ENCODE measurements at regions not wholly inside any gene's neighbourhood (a gene's known extent, or its start where the extent isn't known, plus 50 kb on each side); places are given as distances from the start of the nearest gene placed in this dataset.
A peak's percentile ranks its signal among the peaks of the same experiment; 100 is the strongest.

GRCh38 chr3:72492240-72492639 lies 356.0 kb downstream of the SHQ1 start:
- peaks cover 14% of the 10 kb centered on the region for H3K9me3 Mint-ChIP-seq
- CTCF ChIA-PET, result interaction anchor here (0.6 to 1.9 kb wide), 4 partner anchors 9 to 601 kb away, joined by 3 to 9 read pairs (median 3); no protein-coding TSS in a partner anchor
- no peaks in the 10 kb centered on the region for H3K27me3 Mint-ChIP-seq
- no peak overlapping the region for H3K4me3 Mint-ChIP-seq
- H3K4me1 Mint-ChIP-seq, result peaks cover 7% of the 10 kb centered on the region
- H3K27ac Mint-ChIP-seq, result no peak overlapping the region
- no peak for DNase-seq
- POLR2A ChIA-PET, result no interaction called here
- no peaks in the 10 kb centered on the region for H3K36me3 Mint-ChIP-seq (ENCODE audit: low read depth)

DNA sequence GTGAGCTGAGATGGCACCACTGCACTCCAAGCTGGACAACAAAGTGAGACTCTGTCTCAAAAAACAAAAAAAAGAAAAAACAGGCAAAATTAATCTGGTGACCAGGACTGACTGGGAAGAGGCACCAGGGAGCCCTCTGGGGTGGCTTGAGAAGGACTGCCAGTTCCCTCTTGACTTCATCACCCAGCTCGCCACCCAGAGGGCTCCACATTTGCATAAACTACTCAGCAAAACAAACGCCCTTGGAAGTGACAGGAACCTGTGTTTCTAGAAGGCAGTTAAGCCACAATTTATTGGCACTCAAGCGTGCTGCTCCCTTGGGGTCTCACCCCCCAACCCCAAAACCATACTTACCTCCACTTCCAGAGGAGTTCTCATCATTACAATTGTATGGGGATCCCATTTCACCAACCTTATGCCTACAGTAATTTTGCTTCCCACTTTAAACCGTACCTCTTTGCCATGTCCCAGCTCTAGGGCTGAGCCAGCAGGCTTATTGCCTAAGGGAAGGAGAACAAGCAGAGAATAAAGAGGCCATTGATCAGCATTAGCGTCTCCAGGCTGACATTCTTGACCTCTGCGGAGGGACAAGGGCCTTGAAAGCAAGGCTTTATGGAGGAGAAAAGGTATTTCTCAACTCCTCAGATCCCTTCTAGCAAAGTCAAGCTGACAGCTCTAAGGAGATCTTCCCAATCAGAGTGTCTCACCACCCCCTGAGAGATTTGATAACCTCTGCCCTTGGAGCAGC lies 357.4 kb downstream of the SHQ1 start:
- Mint-ChIP-seq H3K36me3 (ENCODE audit: low read depth) (no peaks in the 10 kb centered on the region), H3K9me3 (peaks cover 14% of the 10 kb centered on the region), H3K4me1 (peaks cover 15% of the 10 kb centered on the region), H3K27ac (no peak overlapping the region), H3K27me3 (no peaks in the 10 kb centered on the region), H3K4me3 (no peak overlapping the region)
- CTCF ChIA-PET, result no interaction called here
- DNase-seq, result no peak
- POLR2A ChIA-PET, result no interaction called here

DNA sequence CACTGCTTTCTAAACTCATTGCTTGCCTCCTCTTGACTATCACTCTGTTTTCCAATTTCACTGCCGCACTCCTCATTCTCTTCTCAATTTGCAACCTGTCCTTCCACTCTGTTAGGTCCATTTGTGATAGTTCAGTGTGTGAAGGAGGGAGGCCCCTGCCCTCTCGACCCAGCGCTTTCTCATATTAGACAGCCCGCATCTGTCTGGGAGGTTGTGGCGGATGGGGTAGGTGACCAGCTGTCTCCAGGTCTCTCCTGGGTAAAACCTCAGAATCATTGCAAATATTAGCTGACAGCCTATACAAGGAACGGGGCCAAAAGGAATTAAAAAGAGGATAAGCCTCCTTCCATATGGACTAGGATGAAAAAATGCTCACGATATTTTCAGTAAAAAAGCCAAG lies 358.3 kb downstream of the SHQ1 start:
- Mint-ChIP-seq H3K36me3 (ENCODE audit: low read depth) (no peaks in the 10 kb centered on the region), H3K27me3 (no peaks in the 10 kb centered on the region), H3K9me3 (peaks cover 13% of the 10 kb centered on the region), H3K27ac (no peak overlapping the region), H3K4me3 (no peak overlapping the region), H3K4me1 (peaks cover 15% of the 10 kb centered on the region)
- no peak for DNase-seq
- ChIA-PET POLR2A (no interaction called here), CTCF (no interaction called here)

GRCh38 chr3:72488738-72489035 lies 359.6 kb downstream of the SHQ1 start:
- no peak overlapping the region for H3K4me3 Mint-ChIP-seq
- ChIA-PET CTCF (interaction anchor here (0.8 kb wide), 1 partner anchor 177 kb away, joined by 3 read pairs; no protein-coding TSS in a partner anchor), POLR2A (no interaction called here)
- no peaks in the 10 kb centered on the region for H3K36me3 Mint-ChIP-seq (ENCODE audit: low read depth)
- H3K27me3 Mint-ChIP-seq, result no peaks in the 10 kb centered on the region
- no peak for DNase-seq
- H3K9me3 Mint-ChIP-seq, result peaks cover 8% of the 10 kb centered on the region
- peaks cover 15% of the 10 kb centered on the region for H3K4me1 Mint-ChIP-seq
- H3K27ac Mint-ChIP-seq, result no peak overlapping the region

- CTCF ChIA-PET, result interaction anchor here (0.8 to 1.4 kb wide), 4 partner anchors 8 to 178 kb away, joined by 3 to 5 read pairs (median 3); no protein-coding TSS in a partner anchor
- H3K27ac Mint-ChIP-seq, result peak overlapping the region; percentile 11
Observed at GRCh38 chr3:72487946-72488737, 360.1 kb downstream of the SHQ1 start.

GRCh38 chr3:72487078-72487765 lies 361.0 kb downstream of the SHQ1 start:
- peaks cover 28% of the 10 kb centered on the region for H3K4me1 Mint-ChIP-seq
- H3K27ac Mint-ChIP-seq, result peak overlapping the region; percentile 13
- H3K4me3 Mint-ChIP-seq, result no peak overlapping the region
- H3K9me3 Mint-ChIP-seq, result peaks cover 8% of the 10 kb centered on the region
- no peaks in the 10 kb centered on the region for H3K36me3 Mint-ChIP-seq (ENCODE audit: low read depth)
- no peaks in the 10 kb centered on the region for H3K27me3 Mint-ChIP-seq
- CTCF ChIA-PET, result interaction anchor here (0.9 to 1.4 kb wide), 6 partner anchors 8 to 47 kb away, joined by 3 to 5 read pairs (median 3); no protein-coding TSS in a partner anchor
- POLR2A ChIA-PET, result no interaction called here
- DNase-seq, result no peak

More at GRCh38 chr3:72487946-72488737, 360.1 kb downstream of the SHQ1 start:
- Mint-ChIP-seq H3K9me3 (peaks cover 8% of the 10 kb centered on the region), H3K27me3 (no peaks in the 10 kb centered on the region), H3K36me3 (ENCODE audit: low read depth) (no peaks in the 10 kb centered on the region), H3K4me3 (no peak overlapping the region), H3K4me1 (peaks cover 19% of the 10 kb centered on the region)
- POLR2A ChIA-PET, result no interaction called here
- DNase-seq, result no peak

DNA sequence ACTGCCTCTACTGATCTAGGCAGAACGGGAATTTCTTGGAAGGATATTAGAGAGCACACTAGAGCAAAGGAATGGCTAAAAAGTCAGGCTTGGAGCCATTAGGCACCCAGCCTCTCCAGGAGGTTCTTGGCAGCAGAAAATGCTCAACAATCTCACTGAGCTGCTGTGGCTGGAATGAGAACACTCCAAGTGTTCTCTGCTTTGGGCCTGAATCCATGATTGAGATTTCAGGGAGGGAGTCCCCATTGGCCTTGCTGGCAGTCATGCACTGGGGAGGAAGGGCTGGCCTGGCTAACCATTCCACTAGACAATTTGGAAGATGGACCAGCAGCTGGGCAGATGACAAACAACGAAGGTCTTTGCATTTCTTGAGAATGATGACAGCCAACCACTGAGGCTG lies 362.6 kb downstream of the SHQ1 start:
- Mint-ChIP-seq H3K4me3 (no peak overlapping the region), H3K9me3 (peaks cover 8% of the 10 kb centered on the region), H3K27ac (no peak overlapping the region), H3K27me3 (no peaks in the 10 kb centered on the region), H3K36me3 (ENCODE audit: low read depth) (no peaks in the 10 kb centered on the region), H3K4me1 (peaks cover 31% of the 10 kb centered on the region)
- CTCF ChIA-PET, result interaction anchor here (0.7 to 0.9 kb wide), 2 partner anchors 10 to 11 kb away, joined by 3 to 4 read pairs; no protein-coding TSS in a partner anchor
- POLR2A ChIA-PET, result no interaction called here
- DNase-seq, result no peak

DNA sequence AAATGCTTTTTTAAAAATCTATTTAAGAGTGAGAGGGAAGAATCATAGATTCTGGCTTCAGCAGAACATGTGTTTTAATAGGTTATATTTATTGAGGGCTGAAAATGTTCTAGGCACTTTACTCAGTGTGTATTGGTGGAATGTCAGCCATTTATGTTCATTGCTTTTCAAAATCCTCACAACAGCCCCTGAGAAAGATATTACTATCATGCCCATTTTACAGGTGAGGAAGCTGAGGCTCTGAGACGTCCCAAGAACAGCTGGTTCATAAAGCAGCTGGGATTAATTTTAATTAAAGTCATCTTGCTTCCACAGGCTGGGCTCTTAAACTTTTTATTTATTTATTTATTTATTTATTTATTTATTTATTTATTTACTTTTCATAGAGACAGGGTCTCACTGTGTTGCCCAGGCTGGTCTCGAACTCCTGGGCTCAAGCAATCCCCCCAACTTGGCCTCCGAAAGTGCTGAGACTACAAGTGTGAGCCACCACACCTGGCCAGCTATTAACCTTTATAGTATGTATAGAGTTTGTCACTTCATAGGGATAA lies 364.6 kb downstream of the SHQ1 start:
- ChIA-PET CTCF (interaction anchor here (0.8 to 1.8 kb wide), 2 partner anchors 9 to 23 kb away, joined by 4 to 9 read pairs; no protein-coding TSS in a partner anchor), POLR2A (no interaction called here)
- H3K4me1 Mint-ChIP-seq, result peaks cover 35% of the 10 kb centered on the region

DNA sequence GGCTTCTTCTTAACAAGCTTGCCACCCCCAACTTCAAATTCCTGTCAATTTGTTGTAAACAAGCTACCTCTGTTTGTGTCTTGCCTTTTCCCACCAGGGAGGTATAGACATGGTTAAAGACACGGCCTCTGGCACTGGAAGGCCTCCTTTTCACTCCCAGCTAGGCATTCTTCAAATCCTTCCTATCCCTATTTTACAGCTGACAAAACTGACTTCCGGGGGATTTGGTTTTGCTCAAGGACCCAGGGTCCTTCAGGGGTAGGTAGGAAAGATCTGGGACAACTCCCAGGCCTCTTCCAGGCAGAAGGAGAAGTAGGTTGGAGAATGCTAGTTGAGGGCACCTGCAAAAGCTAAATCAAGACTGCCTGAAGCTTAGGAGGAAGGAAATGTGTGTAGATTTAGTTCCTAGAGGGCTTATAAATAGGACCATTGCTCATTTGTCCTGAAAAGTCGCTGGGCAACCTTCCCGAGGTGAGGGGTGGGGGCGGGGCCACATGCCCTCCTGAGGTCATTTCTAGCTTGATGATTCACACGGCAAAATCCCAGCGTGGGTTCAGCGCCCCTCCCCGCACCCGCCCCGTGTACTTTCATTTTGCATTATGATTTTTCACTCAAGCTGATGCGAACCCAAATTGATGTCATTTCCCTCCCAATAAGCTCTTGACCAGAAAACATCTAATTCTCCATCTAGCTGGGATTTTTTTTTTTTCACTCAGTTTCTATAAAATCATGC lies 365.5 kb downstream of the SHQ1 start:
- H3K27me3 Mint-ChIP-seq, result no peaks in the 10 kb centered on the region
- POLR2A ChIA-PET, result no interaction called here
- H3K27ac Mint-ChIP-seq, result peak overlapping the region; percentile 82
- no peaks in the 10 kb centered on the region for H3K36me3 Mint-ChIP-seq (ENCODE audit: low read depth)
- peaks cover 8% of the 10 kb centered on the region for H3K9me3 Mint-ChIP-seq
- CTCF ChIA-PET, result interaction anchor here (0.6 to 1.8 kb wide), 5 partner anchors 10 to 137 kb away, joined by 3 to 9 read pairs (median 3); no protein-coding TSS in a partner anchor
- DNase-seq, result peak; percentile 69
- H3K4me1 Mint-ChIP-seq, result peaks cover 32% of the 10 kb centered on the region
- peak overlapping the region; percentile 69 for H3K4me3 Mint-ChIP-seq

More for the DNA sequence above, 364.6 kb downstream of the SHQ1 start:
- no peak for DNase-seq
- Mint-ChIP-seq H3K36me3 (ENCODE audit: low read depth) (no peaks in the 10 kb centered on the region), H3K27ac (peak overlapping the region; percentile 82), H3K27me3 (no peaks in the 10 kb centered on the region), H3K4me3 (no peak overlapping the region), H3K9me3 (peaks cover 8% of the 10 kb centered on the region)

DNA sequence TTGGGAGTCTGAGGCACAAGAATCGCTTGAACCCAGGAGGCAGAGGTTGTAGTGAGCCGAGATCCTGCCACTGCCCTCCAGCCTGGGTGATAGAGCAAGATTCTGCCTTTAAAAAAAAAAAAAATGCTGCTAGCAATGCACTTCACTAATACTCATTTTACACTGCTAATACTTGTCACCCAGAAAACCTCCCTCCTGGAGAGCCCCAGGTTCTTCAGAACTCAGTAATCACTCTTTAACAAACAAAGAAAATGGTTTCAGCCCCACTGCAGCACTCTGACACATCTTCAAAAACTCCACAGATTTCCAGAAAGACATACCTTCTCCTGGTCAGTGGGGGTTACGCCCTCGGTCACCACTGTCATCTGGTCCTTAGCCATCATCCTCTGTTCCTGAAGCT lies 366.7 kb downstream of the SHQ1 start:
- Mint-ChIP-seq H3K36me3 (ENCODE audit: low read depth) (no peaks in the 10 kb centered on the region), H3K9me3 (peaks cover 8% of the 10 kb centered on the region), H3K27me3 (no peaks in the 10 kb centered on the region), H3K27ac (no peak overlapping the region), H3K4me1 (peaks cover 22% of the 10 kb centered on the region), H3K4me3 (no peak overlapping the region)
- CTCF ChIA-PET, result no interaction called here
- DNase-seq, result no peak
- POLR2A ChIA-PET, result no interaction called here

GRCh38 chr3:72480366-72480765 lies 367.9 kb downstream of the SHQ1 start:
- Mint-ChIP-seq H3K36me3 (ENCODE audit: low read depth) (no peaks in the 10 kb centered on the region), H3K27ac (no peak overlapping the region), H3K4me3 (no peak overlapping the region), H3K9me3 (peaks cover 2% of the 10 kb centered on the region), H3K4me1 (peaks cover 23% of the 10 kb centered on the region), H3K27me3 (no peaks in the 10 kb centered on the region)
- POLR2A ChIA-PET, result no interaction called here
- CTCF ChIA-PET, result no interaction called here
- no peak for DNase-seq

GRCh38 chr3:72479651-72480215 lies 368.5 kb downstream of the SHQ1 start:
- ChIA-PET POLR2A (no interaction called here), CTCF (interaction anchor here (1.3 kb wide), 1 partner anchor 59 kb away, joined by 3 read pairs; no protein-coding TSS in a partner anchor)
- no peaks in the 10 kb centered on the region for H3K27me3 Mint-ChIP-seq
- no peak overlapping the region for H3K4me3 Mint-ChIP-seq
- peaks cover 27% of the 10 kb centered on the region for H3K4me1 Mint-ChIP-seq
- peak overlapping the region; percentile 32 for H3K27ac Mint-ChIP-seq
- DNase-seq, result no peak
- H3K9me3 Mint-ChIP-seq, result peaks cover 3% of the 10 kb centered on the region
- H3K36me3 Mint-ChIP-seq (ENCODE audit: low read depth), result no peaks in the 10 kb centered on the region
